ENCODE measurements at regions not wholly inside any gene's neighbourhood (a gene's known extent, or its start where the extent isn't known, plus 50 kb on each side); places are given as distances from the start of the nearest gene placed in this dataset.
"Not testable (repeated sequence)": the region's sequence is repeated elsewhere in the genome, so short reads cannot be mapped to it uniquely, and the experiment has no call there.

DNA sequence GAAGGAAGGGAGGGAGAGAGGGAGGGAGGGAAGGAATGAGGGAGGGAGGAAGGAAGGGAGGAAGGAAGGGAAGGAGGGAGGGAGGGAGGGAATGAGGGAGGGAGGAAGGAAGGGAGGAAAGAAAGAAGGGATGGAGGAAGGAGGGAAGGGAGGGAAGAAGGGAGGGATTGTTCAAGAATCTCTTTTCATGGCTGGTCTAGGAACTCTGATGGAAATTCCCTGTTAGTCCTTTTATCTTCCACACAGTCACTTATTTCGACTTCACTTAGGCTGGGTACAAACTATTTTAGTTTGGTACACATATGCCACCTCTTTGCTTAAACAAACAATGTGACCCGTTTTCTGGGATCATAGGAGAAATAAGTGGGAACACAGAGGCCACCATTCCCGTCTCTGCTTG is 435.6 kb upstream of the WWC1 start:
- no peak overlapping the region for H3K4me3 ChIP-seq
- no peaks in the 10 kb centered on the region for H3K27me3 ChIP-seq (replicated peaks in 1 of 7)
- 51 to 75% (median 55%) methylated on average over 3 of the region's 3 CpGs for WGBS, 5 donors
- intact Hi-C loops (cut with DNase I; ENCODE audit: low total_unique reads), result no loop called here
- TF ChIP-seq, protein P1, sequence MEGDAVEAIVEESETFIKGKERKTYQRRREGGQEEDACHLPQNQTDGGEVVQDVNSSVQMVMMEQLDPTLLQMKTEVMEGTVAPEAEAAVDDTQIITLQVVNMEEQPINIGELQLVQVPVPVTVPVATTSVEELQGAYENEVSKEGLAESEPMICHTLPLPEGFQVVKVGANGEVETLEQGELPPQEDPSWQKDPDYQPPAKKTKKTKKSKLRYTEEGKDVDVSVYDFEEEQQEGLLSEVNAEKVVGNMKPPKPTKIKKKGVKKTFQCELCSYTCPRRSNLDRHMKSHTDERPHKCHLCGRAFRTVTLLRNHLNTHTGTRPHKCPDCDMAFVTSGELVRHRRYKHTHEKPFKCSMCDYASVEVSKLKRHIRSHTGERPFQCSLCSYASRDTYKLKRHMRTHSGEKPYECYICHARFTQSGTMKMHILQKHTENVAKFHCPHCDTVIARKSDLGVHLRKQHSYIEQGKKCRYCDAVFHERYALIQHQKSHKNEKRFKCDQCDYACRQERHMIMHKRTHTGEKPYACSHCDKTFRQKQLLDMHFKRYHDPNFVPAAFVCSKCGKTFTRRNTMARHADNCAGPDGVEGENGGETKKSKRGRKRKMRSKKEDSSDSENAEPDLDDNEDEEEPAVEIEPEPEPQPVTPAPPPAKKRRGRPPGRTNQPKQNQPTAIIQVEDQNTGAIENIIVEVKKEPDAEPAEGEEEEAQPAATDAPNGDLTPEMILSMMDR (IDR thresholded peaks at IDR 0.05 in 8 of 11, conservative IDR thresholded peaks at IDR 0.05 in 3 of 11), result no peak
- DNase-seq, result no peak
- H3K9me3 ChIP-seq, result no peaks in the 10 kb centered on the region
- H3K27ac ChIP-seq, result no peak overlapping the region
- H3K4me1 ChIP-seq, result no peaks in the 10 kb centered on the region
- H3K36me3 ChIP-seq, result no peaks in the 10 kb centered on the region

DNA sequence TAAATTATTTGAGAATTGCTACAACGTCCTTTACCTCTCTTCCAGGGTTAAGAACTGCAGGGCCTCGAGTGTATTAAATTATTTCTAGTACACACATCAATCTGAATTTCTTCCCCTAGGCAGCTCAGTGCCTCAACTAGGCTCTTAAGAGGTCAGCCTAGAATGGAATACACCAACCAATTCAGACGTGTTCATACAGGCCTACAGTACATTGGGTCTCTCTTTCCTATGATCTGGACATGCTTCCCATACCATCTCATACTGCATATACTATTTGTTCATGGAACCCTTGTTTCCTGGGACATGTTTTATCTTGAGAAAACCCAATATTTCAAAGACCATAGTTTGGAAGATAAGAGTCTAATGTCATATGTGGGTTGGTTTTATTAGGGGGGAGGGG is 434.1 kb upstream of the WWC1 start:
- TF ChIP-seq POLR2A (IDR thresholded peaks at IDR 0.05), result no peak
- TF ChIP-seq POLR2AphosphoS5 (IDR thresholded peaks at IDR 0.05), result no peak
- TF ChIP-seq, protein P1 (IDR thresholded peaks at IDR 0.05 in 8 of 11, conservative IDR thresholded peaks at IDR 0.05 in 3 of 11), result no peak
- WGBS, 5 donors, result 66 to 85% (median 74%) methylated on average over 3 of the region's 3 CpGs
- DNase-seq, result no peak
- Histone ChIP-seq H3K27ac (no peak overlapping the region), H3K9me3 (no peaks in the 10 kb centered on the region), H3K4me3 (no peak overlapping the region), H3K4me1 (no peaks in the 10 kb centered on the region), H3K27me3 (replicated peaks in 1 of 7) (no peaks in the 10 kb centered on the region), H3K36me3 (no peaks in the 10 kb centered on the region)
- intact Hi-C loops (cut with DNase I; ENCODE audit: low total_unique reads), result no loop called here

DNA sequence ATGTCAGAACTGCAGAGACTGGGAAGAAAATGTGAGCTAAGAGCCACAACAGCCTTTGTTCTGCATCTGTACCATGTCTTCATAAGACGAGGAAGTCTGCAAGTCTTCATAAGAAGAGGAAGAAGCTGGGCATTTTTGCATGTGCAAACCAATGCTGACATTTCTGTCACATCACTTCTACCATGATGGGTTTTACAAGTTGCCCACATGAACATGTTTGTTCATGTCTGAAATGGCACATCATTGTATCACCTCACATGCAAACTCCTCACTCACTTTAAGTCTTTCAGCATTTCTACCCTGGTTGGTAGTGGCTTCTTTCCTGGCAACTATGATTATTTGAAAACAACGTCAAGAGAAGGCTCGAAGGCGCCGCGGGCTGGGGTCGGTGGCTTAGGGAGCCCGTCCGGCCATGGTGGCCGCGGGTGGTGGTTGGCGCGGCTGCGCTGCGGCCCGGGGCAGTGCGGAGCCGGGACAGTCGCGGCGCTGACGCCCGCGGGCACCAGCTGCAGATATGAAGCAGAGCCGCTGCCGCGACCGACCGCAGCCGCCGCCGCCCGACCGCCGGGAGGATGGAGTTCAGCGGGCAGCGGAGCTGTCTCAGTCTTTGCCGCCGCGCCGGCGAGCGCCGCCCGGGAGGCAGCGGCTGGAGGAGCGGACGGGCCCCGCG is 433.1 kb upstream of the WWC1 start:
- 74 to 97% (median 95%) methylated on average over 22 to 36 of the region's 50 CpGs for WGBS, 5 donors
- H3K9me3 ChIP-seq; H3K36me3 ChIP-seq; DNase-seq; H3K4me3 ChIP-seq; H3K4me1 ChIP-seq; H3K27ac ChIP-seq; H3K27me3 ChIP-seq (replicated peaks in 1 of 7); intact Hi-C loops (cut with DNase I; ENCODE audit: low total_unique reads): not testable (repeated sequence)

DNA sequence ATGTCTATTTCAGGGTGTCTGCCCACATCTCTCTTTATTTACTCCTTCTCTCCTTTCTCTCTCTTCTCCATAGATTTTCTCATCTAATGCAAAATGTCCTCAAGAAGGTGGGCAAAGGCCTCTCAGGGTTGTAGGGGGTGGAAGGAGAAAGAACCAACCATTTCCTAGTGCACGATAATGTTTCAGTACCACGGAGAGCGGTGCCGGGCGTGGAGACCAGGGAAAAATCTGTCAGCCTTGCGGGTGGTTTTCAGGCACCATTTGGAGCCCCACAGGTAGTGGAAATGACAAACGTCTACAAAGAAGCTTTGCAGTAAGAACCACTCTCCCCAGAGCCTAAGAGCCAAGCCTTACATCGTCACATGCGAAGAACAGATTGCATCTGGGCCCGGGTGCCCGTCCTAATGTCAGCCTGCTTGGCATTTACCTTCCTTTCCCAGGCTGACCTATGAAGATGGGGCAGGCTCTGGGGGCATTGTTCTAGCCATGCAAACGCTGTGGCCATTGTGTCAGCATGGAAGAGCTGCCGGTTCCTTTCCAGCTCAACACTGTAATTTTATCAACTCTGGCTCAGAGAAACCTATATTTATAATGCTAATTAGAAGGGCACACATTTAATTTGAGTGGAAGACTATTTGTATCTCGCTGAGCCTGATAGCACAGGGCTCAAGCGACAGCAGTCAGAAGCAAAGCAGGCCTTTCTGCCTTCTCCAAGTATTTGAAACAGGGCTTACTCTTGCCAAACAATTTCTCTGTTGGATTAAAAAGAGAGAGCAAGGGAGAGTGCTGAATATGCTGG is 430.1 kb upstream of the WWC1 start:
- WGBS, 5 donors, result 61 to 70% (median 63%) methylated on average over 15 of the region's 15 CpGs
- intact Hi-C loops (cut with DNase I; ENCODE audit: low total_unique reads), result no loop called here

More for the DNA sequence above, 430.1 kb upstream of the WWC1 start:
- H3K36me3 ChIP-seq, result no peaks in the 10 kb centered on the region
- no peak for DNase-seq
- no peaks in the 10 kb centered on the region for H3K9me3 ChIP-seq
- no peaks in the 10 kb centered on the region for H3K27me3 ChIP-seq (replicated peaks in 1 of 7)
- TF ChIP-seq POLR2A (IDR thresholded peaks at IDR 0.05) (no peak), POLR2AphosphoS5 (IDR thresholded peaks at IDR 0.05) (no peak)
- TF ChIP-seq, protein P1 (IDR thresholded peaks at IDR 0.05 in 8 of 11, conservative IDR thresholded peaks at IDR 0.05 in 3 of 11), result no peak
- no peak overlapping the region for H3K4me3 ChIP-seq
- H3K4me1 ChIP-seq, result no peaks in the 10 kb centered on the region
- no peak overlapping the region for H3K27ac ChIP-seq
